Activated effector memory CD4-positive, alpha-beta T cell treated with Interleukin-2 at 50 U/mL for 16 hours (primary cell): ENCODE measurements at regions not wholly inside any gene's neighbourhood (a gene's known extent, or its start where the extent isn't known, plus 50 kb on each side); places are given as distances from the start of the nearest gene placed in this dataset.

ENCODE experiments used
- DNase-seq: peaks from one replicate; pipeline ENCODE4 v3.0.0-alpha.2; 2020

GRCh38 chr14:87879389-87879788, 113.6 kb downstream of the GALC start:
- no peak for DNase-seq

- no peak for DNase-seq
Observed at GRCh38 chr14:87878959-87879358, 114.0 kb downstream of the GALC start.

- no peak for DNase-seq
Observed at GRCh38 chr14:87877877-87878276, 115.1 kb downstream of the GALC start.

- DNase-seq, result no peak
Observed at GRCh38 chr14:87874676-87875075, 118.3 kb downstream of the GALC start.

- no peak for DNase-seq
Observed at GRCh38 chr14:87873741-87874140, 119.2 kb downstream of the GALC start.

GRCh38 chr14:87869619-87870583, 123.1 kb downstream of the GALC start:
- no peak for DNase-seq

GRCh38 chr14:87868920-87869319, 124.1 kb downstream of the GALC start:
- DNase-seq, result no peak

GRCh38 chr14:87866116-87866515, 126.9 kb downstream of the GALC start:
- no peak for DNase-seq

GRCh38 chr14:87864356-87865270, 128.4 kb downstream of the GALC start:
- no peak for DNase-seq

GRCh38 chr14:87863047-87863446, 129.9 kb downstream of the GALC start:
- DNase-seq, result no peak

GRCh38 chr14:87852107-87852506, 140.9 kb downstream of the GALC start:
- no peak for DNase-seq

- no peak for DNase-seq
Observed at GRCh38 chr14:87851190-87851589, 141.8 kb downstream of the GALC start.

GRCh38 chr14:87847216-87847755, 145.7 kb downstream of the GALC start:
- DNase-seq, result no peak

GRCh38 chr14:87840906-87841305, 152.1 kb downstream of the GALC start:
- DNase-seq, result no peak

- no peak for DNase-seq
Observed at GRCh38 chr14:87838931-87839330, 154.1 kb downstream of the GALC start.

- DNase-seq, result no peak
Observed at GRCh38 chr14:87837296-87837695, 155.7 kb downstream of the GALC start.

GRCh38 chr14:87834594-87834993, 158.4 kb downstream of the GALC start:
- DNase-seq, result no peak

GRCh38 chr14:87833026-87833425, 160.0 kb downstream of the GALC start:
- no peak for DNase-seq

- no peak for DNase-seq
Observed at GRCh38 chr14:87830443-87831096, 162.4 kb downstream of the GALC start.

GRCh38 chr14:87829543-87829942, 163.4 kb downstream of the GALC start:
- no peak for DNase-seq

GRCh38 chr14:87824266-87824665, 168.7 kb downstream of the GALC start:
- DNase-seq, result no peak

- DNase-seq, result no peak
Observed at GRCh38 chr14:87816416-87816815, 176.6 kb downstream of the GALC start.

- no peak for DNase-seq
Observed at GRCh38 chr14:87815121-87815520, 177.9 kb downstream of the GALC start.
